Naive thymus-derived CD8-positive, alpha-beta T cell (primary cell): ENCODE measurements at regions not wholly inside any gene's neighbourhood (a gene's known extent, or its start where the extent isn't known, plus 50 kb on each side); places are given as distances from the start of the nearest gene placed in this dataset.

Experiments
- ATAC-seq, 2 donors: fragments of 150-1000 bp; cut with Tn5 transposase in 1 of 2; sonication (Bioruptor Pico), chemical (Tn5 transposase) in 1 of 2; 1 replicate in 1 of 2; 2 replicates in 1 of 2; pipeline ENCODE4 v1.10.0; 2021; ENCODE audit warnings: mild to moderate bottlenecking in 2 of 2, moderate library complexity in 2 of 2
- POLR2A ChIA-PET: fragments of 350-600 bp; sonication (Branson Sonifier 250); formaldehyde crosslinking; loops from one replicate; lab custom pipeline; 2021; ENCODE audit warnings: antibody characterized with exemption; lab: Charles Lee
- DNase-seq, 10 donors: peaks; one replicate each; pipeline versions ENCODE4 v3.0.0 to v3.0.0-alpha.2; 2020 to 2022
- H3K27ac Mint-ChIP-seq, 10 donors: one replicate each; pipeline ENCODE4 v1.8.0; 2020 to 2022; ENCODE audit warnings: mild to moderate bottlenecking in 10 of 10, mixed read lengths in 10 of 10, moderate library complexity in 4 of 10, inconsistent platforms in 1 of 10
- H3K27me3 Mint-ChIP-seq, 5 donors: one replicate each; pipeline ENCODE4 v1.8.0; 2021 to 2022; ENCODE audit warnings: mixed read lengths in 5 of 5
- H3K36me3 Mint-ChIP-seq, 3 donors: one replicate each; pipeline ENCODE4 v1.8.0; 2020 to 2022; ENCODE audit warnings: mixed read lengths in 3 of 3, mild to moderate bottlenecking in 2 of 3, inconsistent platforms in 1 of 3
- H3K4me1 Mint-ChIP-seq, 4 donors: one replicate each; pipeline ENCODE4 v1.8.0; 2021 to 2022; ENCODE audit warnings: mixed read lengths in 4 of 4
- H3K4me3 Mint-ChIP-seq, 10 donors: one replicate each; pipeline ENCODE4 v1.8.0; 2020 to 2022; ENCODE audit warnings: mild to moderate bottlenecking in 10 of 10, mixed read lengths in 10 of 10, moderate library complexity in 6 of 10, inconsistent platforms in 1 of 10
- H3K9me3 Mint-ChIP-seq, 9 donors: one replicate each; pipeline ENCODE4 v1.8.0; 2020 to 2022; ENCODE audit warnings: mixed read lengths in 9 of 9, mild to moderate bottlenecking in 3 of 9, inconsistent platforms in 1 of 9, moderate library complexity in 1 of 9

- H3K27ac Mint-ChIP-seq: no peak overlapping the region
- ATAC-seq (no peak), DNase-seq (no peak)
- H3K9me3 Mint-ChIP-seq: peaks cover 0 to 9% (median 1%) of the 10 kb centered on the region in 9 donors
- POLR2A ChIA-PET: no interaction called here
- H3K4me3 Mint-ChIP-seq: no peak overlapping the region
- no peaks in the 10 kb centered on the region for H3K4me1 Mint-ChIP-seq
- peaks cover 0 to 4% (median 0%) of the 10 kb centered on the region in 5 donors for H3K27me3 Mint-ChIP-seq
- no peaks in the 10 kb centered on the region for H3K36me3 Mint-ChIP-seq
These were observed 97.9 kb upstream of the RND3 start for GRCh38 chr2:150585221-150585971.

GRCh38 chr2:150584081-150584480, 96.6 kb upstream of the RND3 start:
- peaks cover 0 to 13% (median 8%) of the 10 kb centered on the region in 9 donors for H3K9me3 Mint-ChIP-seq
- H3K27me3 Mint-ChIP-seq: peaks cover 0 to 4% (median 0%) of the 10 kb centered on the region in 5 donors
- no peaks in the 10 kb centered on the region for H3K36me3 Mint-ChIP-seq

GRCh38 chr2:150581717-150582472, 94.4 kb upstream of the RND3 start:
- Mint-ChIP-seq H3K27ac (no peak overlapping the region), H3K27me3 (peaks cover 0 to 4% (median 0%) of the 10 kb centered on the region in 5 donors), H3K4me3 (no peak overlapping the region), H3K36me3 (no peaks in the 10 kb centered on the region), H3K4me1 (no peaks in the 10 kb centered on the region), H3K9me3 (peaks cover 4 to 30% (median 19%) of the 10 kb centered on the region in 9 donors)
- POLR2A ChIA-PET: no interaction called here
- DNase-seq (no peak), ATAC-seq (no peak)

More at GRCh38 chr2:150584081-150584480, 96.6 kb upstream of the RND3 start:
- no peak for ATAC-seq
- no peak overlapping the region for H3K27ac Mint-ChIP-seq
- no peak for DNase-seq
- H3K4me1 Mint-ChIP-seq: no peaks in the 10 kb centered on the region
- POLR2A ChIA-PET: no interaction called here
- H3K4me3 Mint-ChIP-seq: no peak overlapping the region

GRCh38 chr2:150578481-150578880, 91.0 kb upstream of the RND3 start:
- POLR2A ChIA-PET: no interaction called here
- Mint-ChIP-seq H3K4me1 (no peaks in the 10 kb centered on the region), H3K9me3 (peaks cover 4 to 37% (median 21%) of the 10 kb centered on the region in 9 donors), H3K36me3 (no peaks in the 10 kb centered on the region), H3K4me3 (no peak overlapping the region), H3K27me3 (peaks cover 0 to 2% (median 0%) of the 10 kb centered on the region in 5 donors), H3K27ac (no peak overlapping the region)
- no peak for DNase-seq
- ATAC-seq: no peak

GRCh38 chr2:150575861-150576260, 88.4 kb upstream of the RND3 start:
- no peaks in the 10 kb centered on the region for H3K4me1 Mint-ChIP-seq
- DNase-seq (no peak), ATAC-seq (no peak)
- no peaks in the 10 kb centered on the region for H3K36me3 Mint-ChIP-seq
- peaks cover 0 to 9% (median 0%) of the 10 kb centered on the region in 5 donors for H3K27me3 Mint-ChIP-seq
- peaks cover 0 to 37% (median 21%) of the 10 kb centered on the region in 9 donors for H3K9me3 Mint-ChIP-seq
- POLR2A ChIA-PET: no interaction called here
- H3K27ac Mint-ChIP-seq: no peak overlapping the region
- no peak overlapping the region for H3K4me3 Mint-ChIP-seq

- ATAC-seq: no peak
- Mint-ChIP-seq H3K36me3 (no peaks in the 10 kb centered on the region), H3K4me3 (no peak overlapping the region), H3K27me3 (peaks cover 0 to 9% (median 0%) of the 10 kb centered on the region in 5 donors), H3K9me3 (peaks cover 0 to 16% (median 6%) of the 10 kb centered on the region in 9 donors), H3K27ac (no peak overlapping the region), H3K4me1 (no peaks in the 10 kb centered on the region)
- no peak for DNase-seq
- POLR2A ChIA-PET: no interaction called here
These were observed 85.5 kb upstream of the RND3 start for GRCh38 chr2:150572961-150573395.

GRCh38 chr2:150572194-150572766, 84.8 kb upstream of the RND3 start:
- Mint-ChIP-seq H3K4me3 (no peak overlapping the region), H3K27ac (no peak overlapping the region), H3K27me3 (peaks cover 0 to 9% (median 0%) of the 10 kb centered on the region in 5 donors), H3K9me3 (peaks cover 0 to 9% (median 0%) of the 10 kb centered on the region in 9 donors), H3K36me3 (no peaks in the 10 kb centered on the region), H3K4me1 (no peaks in the 10 kb centered on the region)
- POLR2A ChIA-PET: no interaction called here
- ATAC-seq: no peak
- DNase-seq: no peak

GRCh38 chr2:150571121-150571520, 83.7 kb upstream of the RND3 start:
- Mint-ChIP-seq H3K27me3 (peaks cover 0 to 9% (median 0%) of the 10 kb centered on the region in 5 donors), H3K27ac (no peak overlapping the region), H3K4me3 (no peak overlapping the region), H3K9me3 (peaks cover 0 to 2% (median 1%) of the 10 kb centered on the region in 9 donors), H3K4me1 (no peaks in the 10 kb centered on the region), H3K36me3 (no peaks in the 10 kb centered on the region)
- DNase-seq (no peak), ATAC-seq (no peak)
- POLR2A ChIA-PET: no interaction called here

- POLR2A ChIA-PET: no interaction called here
- no peak overlapping the region for H3K27ac Mint-ChIP-seq
- ATAC-seq (no peak), DNase-seq (no peak)
- no peak overlapping the region for H3K4me3 Mint-ChIP-seq
- H3K36me3 Mint-ChIP-seq: no peaks in the 10 kb centered on the region
- H3K27me3 Mint-ChIP-seq: peaks cover 0 to 9% (median 0%) of the 10 kb centered on the region in 5 donors
- H3K4me1 Mint-ChIP-seq: no peaks in the 10 kb centered on the region
- H3K9me3 Mint-ChIP-seq: peaks cover 0 to 2% (median 0%) of the 10 kb centered on the region in 9 donors
These were observed 83.2 kb upstream of the RND3 start for GRCh38 chr2:150570712-150571111.

GRCh38 chr2:150569761-150570160, 82.3 kb upstream of the RND3 start:
- DNase-seq (no peak), ATAC-seq (no peak)
- Mint-ChIP-seq H3K4me1 (no peaks in the 10 kb centered on the region), H3K36me3 (no peaks in the 10 kb centered on the region), H3K4me3 (no peak overlapping the region), H3K27me3 (peaks cover 0 to 9% (median 0%) of the 10 kb centered on the region in 5 donors), H3K9me3 (peaks cover 0 to 4% (median 0%) of the 10 kb centered on the region in 9 donors), H3K27ac (no peak overlapping the region)
- POLR2A ChIA-PET: no interaction called here

GRCh38 chr2:150567771-150568301, 80.4 kb upstream of the RND3 start:
- POLR2A ChIA-PET: no interaction called here
- peaks cover 0 to 4% (median 0%) of the 10 kb centered on the region in 9 donors for H3K9me3 Mint-ChIP-seq

GRCh38 chr2:150566289-150566688, 78.8 kb upstream of the RND3 start:
- peaks cover 0 to under 1% (median 0%) of the 10 kb centered on the region in 5 donors for H3K27me3 Mint-ChIP-seq
- DNase-seq: no peak
- POLR2A ChIA-PET: no interaction called here
- H3K9me3 Mint-ChIP-seq: peaks cover 0 to 10% (median 0%) of the 10 kb centered on the region in 9 donors
- no peak overlapping the region for H3K4me3 Mint-ChIP-seq
- no peak overlapping the region for H3K27ac Mint-ChIP-seq
- no peak for ATAC-seq
- H3K36me3 Mint-ChIP-seq: no peaks in the 10 kb centered on the region
- H3K4me1 Mint-ChIP-seq: no peaks in the 10 kb centered on the region

More at GRCh38 chr2:150567771-150568301, 80.4 kb upstream of the RND3 start:
- Mint-ChIP-seq H3K4me1 (no peaks in the 10 kb centered on the region), H3K27me3 (peaks cover 0 to 4% (median 0%) of the 10 kb centered on the region in 5 donors), H3K4me3 (no peak overlapping the region), H3K36me3 (no peaks in the 10 kb centered on the region), H3K27ac (no peak overlapping the region)
- no peak for DNase-seq
- no peak for ATAC-seq
